Breast epithelium (tissue), 3 donors: ENCODE measurements at regions not wholly inside any gene's neighbourhood (a gene's known extent, or its start where the extent isn't known, plus 50 kb on each side); places are given as distances from the start of the nearest gene placed in this dataset.

Experiments
- CTCF ChIP-seq, 3 donors: fragments of 450-650 bp; IDR thresholded peaks; one replicate each; pipeline ENCODE4 v1.5.1; 2016 to 2017; ENCODE audit warnings: antibody characterized with exemption in 3 of 3, mild to moderate bottlenecking in 3 of 3, moderate library complexity in 3 of 3
- POLR2A ChIP-seq: fragments of 450-650 bp; IDR thresholded peaks from one replicate; pipeline ENCODE4 v1.6.1; 2016; ENCODE audit warnings: antibody characterized with exemption, mild to moderate bottlenecking, moderate library complexity

- TF ChIP-seq POLR2A (no peak), CTCF (IDR thresholded peaks at IDR 0.05) (no peak)
Observed at GRCh38 chr11:104623518-104623917, 274.7 kb downstream of the CASP12 start.
